NT2/D1 (cell line): ENCODE measurements at regions not wholly inside any gene's neighbourhood (a gene's known extent, or its start where the extent isn't known, plus 50 kb on each side); places are given as distances from the start of the nearest gene placed in this dataset.

ENCODE experiments used
- DNase-seq: peaks from one replicate; pipeline ENCODE4 v3.0.0-alpha.2; 2011; ENCODE audit warnings: low read depth, low spot score
- H3K27me3 ChIP-seq: 2 replicates; pipeline ENCODE4 v1.6.0; 2011; ENCODE audit warnings: mild to moderate bottlenecking; ENCODE audit not compliant: insufficient read length, insufficient read depth
- H3K36me3 ChIP-seq: 2 replicates; pipeline ENCODE4 v1.6.1; 2011; ENCODE audit warnings: mild to moderate bottlenecking, low read length, mixed read lengths; ENCODE audit not compliant: insufficient read depth, insufficient read length
- H3K4me1 ChIP-seq: 2 replicates; pipeline ENCODE4 v1.5.1; 2011; ENCODE audit not compliant: insufficient read depth, insufficient read length
- H3K4me3 ChIP-seq: 2 replicates; pipeline ENCODE4 v1.5.1; 2011; ENCODE audit warnings: low read depth; ENCODE audit not compliant: insufficient read length
- H3K9ac ChIP-seq: 2 replicates; pipeline ENCODE4 v1.6.0; 2011; ENCODE audit warnings: low read depth; ENCODE audit not compliant: insufficient read length
- H3K9me3 ChIP-seq: 2 replicates; pipeline ENCODE4 v1.5.1; 2011; ENCODE audit warnings: mild to moderate bottlenecking, low read length; ENCODE audit not compliant: insufficient read depth
- SUZ12 ChIP-seq: IDR thresholded peaks from 2 replicates; pipeline ENCODE4 v1.6.1; 2011; ENCODE audit not compliant: insufficient read length, insufficient read depth; ENCODE audit errors: extremely low read depth
- YY1 ChIP-seq: IDR thresholded peaks from 2 replicates; pipeline ENCODE4 v1.6.1; 2011; ENCODE audit not compliant: insufficient read length, insufficient read depth
- ZNF274 ChIP-seq: IDR thresholded peaks from 2 replicates; pipeline ENCODE4 v1.6.1; 2011; ENCODE audit warnings: mild to moderate bottlenecking, low read depth, low read length

- no peak overlapping the region for H3K9ac ChIP-seq
- H3K36me3 ChIP-seq, result no peaks in the 10 kb centered on the region
- no peak overlapping the region for H3K4me3 ChIP-seq
- no peaks in the 10 kb centered on the region for H3K4me1 ChIP-seq
- no peaks in the 10 kb centered on the region for H3K9me3 ChIP-seq
- DNase-seq, result no peak
- H3K27me3 ChIP-seq, result no peaks in the 10 kb centered on the region
- TF ChIP-seq YY1 (no peak), SUZ12 (no peak), ZNF274 (no peak)
These were observed 151.2 kb downstream of the SLITRK1 start for GRCh38 chr13:83731113-83731512.

GRCh38 chr13:83730674-83731073 is 151.6 kb downstream of the SLITRK1 start:
- H3K27me3 ChIP-seq, result no peaks in the 10 kb centered on the region
- no peaks in the 10 kb centered on the region for H3K4me1 ChIP-seq
- H3K36me3 ChIP-seq, result no peaks in the 10 kb centered on the region
- no peak for DNase-seq
- H3K9me3 ChIP-seq, result no peaks in the 10 kb centered on the region
- H3K9ac ChIP-seq, result no peak overlapping the region
- H3K4me3 ChIP-seq, result no peak overlapping the region
- no peak for TF ChIP-seq YY1
- no peak for TF ChIP-seq ZNF274
- no peak for TF ChIP-seq SUZ12

GRCh38 chr13:83722443-83722842 is 159.8 kb downstream of the SLITRK1 start:
- TF ChIP-seq ZNF274, result no peak
- no peak for TF ChIP-seq YY1
- no peak for TF ChIP-seq SUZ12
- no peak overlapping the region for H3K4me3 ChIP-seq
- H3K27me3 ChIP-seq, result no peaks in the 10 kb centered on the region
- H3K9ac ChIP-seq, result no peak overlapping the region
- DNase-seq, result no peak
- no peaks in the 10 kb centered on the region for H3K9me3 ChIP-seq
- no peaks in the 10 kb centered on the region for H3K4me1 ChIP-seq
- H3K36me3 ChIP-seq, result no peaks in the 10 kb centered on the region

GRCh38 chr13:83716121-83716520 is 166.2 kb downstream of the SLITRK1 start:
- Histone ChIP-seq H3K36me3 (no peaks in the 10 kb centered on the region), H3K9ac (no peak overlapping the region), H3K4me3 (no peak overlapping the region), H3K4me1 (no peaks in the 10 kb centered on the region), H3K27me3 (no peaks in the 10 kb centered on the region), H3K9me3 (no peaks in the 10 kb centered on the region)
- TF ChIP-seq YY1 (no peak), ZNF274 (no peak), SUZ12 (no peak)
- no peak for DNase-seq

- no peaks in the 10 kb centered on the region for H3K4me1 ChIP-seq
- TF ChIP-seq ZNF274 (no peak), SUZ12 (no peak), YY1 (no peak)
- no peaks in the 10 kb centered on the region for H3K9me3 ChIP-seq
- H3K27me3 ChIP-seq, result no peaks in the 10 kb centered on the region
- no peak overlapping the region for H3K9ac ChIP-seq
- no peak for DNase-seq
- H3K36me3 ChIP-seq, result no peaks in the 10 kb centered on the region
- H3K4me3 ChIP-seq, result no peak overlapping the region
These were observed 168.0 kb downstream of the SLITRK1 start for GRCh38 chr13:83714236-83714635.

- H3K9me3 ChIP-seq, result no peaks in the 10 kb centered on the region
- no peaks in the 10 kb centered on the region for H3K36me3 ChIP-seq
- no peaks in the 10 kb centered on the region for H3K27me3 ChIP-seq
- no peak for DNase-seq
- TF ChIP-seq SUZ12, result no peak
- TF ChIP-seq YY1, result no peak
- TF ChIP-seq ZNF274, result no peak
- no peak overlapping the region for H3K4me3 ChIP-seq
- H3K4me1 ChIP-seq, result no peaks in the 10 kb centered on the region
- H3K9ac ChIP-seq, result no peak overlapping the region
These were observed 172.2 kb downstream of the SLITRK1 start for GRCh38 chr13:83710133-83710515.

- Histone ChIP-seq H3K4me1 (no peaks in the 10 kb centered on the region), H3K9ac (no peak overlapping the region)
- no peak for DNase-seq
These were observed 172.7 kb downstream of the SLITRK1 start for GRCh38 chr13:83709426-83710132.

More at GRCh38 chr13:83709426-83710132, 172.7 kb downstream of the SLITRK1 start:
- TF ChIP-seq ZNF274, result no peak
- no peak for TF ChIP-seq SUZ12
- TF ChIP-seq YY1, result no peak
- no peak overlapping the region for H3K4me3 ChIP-seq
- no peaks in the 10 kb centered on the region for H3K27me3 ChIP-seq
- H3K36me3 ChIP-seq, result no peaks in the 10 kb centered on the region
- no peaks in the 10 kb centered on the region for H3K9me3 ChIP-seq
